Dedifferentiated amniotic fluid mesenchymal stem cell (primary cell): ENCODE measurements at regions not wholly inside any gene's neighbourhood (a gene's known extent, or its start where the extent isn't known, plus 50 kb on each side); places are given as distances from the start of the nearest gene placed in this dataset.
"Not testable (repeated sequence)": the region's sequence is repeated elsewhere in the genome, so short reads cannot be mapped to it uniquely, and the experiment has no call there.

Source experiments
- DNase-seq: peaks from one replicate; pipeline ENCODE4 v3.0.0-alpha.2; 2016; ENCODE audit errors: extremely low spot score

DNA sequence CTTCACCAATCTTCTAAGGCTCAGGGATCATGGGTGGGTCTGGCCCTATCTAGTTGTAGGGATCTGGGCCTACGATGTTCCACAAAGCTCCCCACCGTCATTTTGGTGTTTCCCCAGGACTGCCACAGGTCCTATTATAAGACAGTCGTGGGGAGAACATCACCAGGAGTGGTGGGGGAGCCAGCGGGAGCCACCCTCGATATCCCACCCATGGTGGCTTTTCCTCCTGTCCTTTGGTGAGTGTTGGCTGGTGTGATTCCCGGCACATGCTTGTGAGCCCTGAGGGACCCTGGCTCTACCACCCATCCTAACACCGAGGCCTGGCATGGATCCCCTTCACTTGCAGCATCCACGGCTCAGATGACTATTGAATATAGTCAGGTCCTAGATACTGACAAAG, 247.4 kb downstream of the ACTR3B start:
- DNase-seq, result no peak

DNA sequence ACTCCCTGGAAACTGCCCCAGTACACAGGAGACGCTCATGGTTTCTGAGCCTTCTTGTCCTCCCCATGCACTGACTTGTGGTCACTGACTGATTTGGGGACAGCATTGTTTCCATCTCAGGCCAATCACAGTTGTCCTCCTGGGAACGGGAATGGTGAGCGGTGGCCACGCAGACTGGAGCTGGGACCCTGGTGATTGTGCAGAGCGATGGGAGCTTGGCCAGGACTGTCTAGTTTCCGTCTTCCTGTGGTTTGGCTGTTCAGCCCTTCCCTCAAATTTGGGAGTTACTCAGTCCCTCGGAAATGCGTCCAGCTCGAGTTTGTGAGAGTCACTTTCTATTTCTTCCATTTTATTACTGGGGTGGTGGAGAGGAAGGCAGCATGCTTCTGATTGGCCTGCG, 250.9 kb downstream of the ACTR3B start:
- no peak for DNase-seq

DNA sequence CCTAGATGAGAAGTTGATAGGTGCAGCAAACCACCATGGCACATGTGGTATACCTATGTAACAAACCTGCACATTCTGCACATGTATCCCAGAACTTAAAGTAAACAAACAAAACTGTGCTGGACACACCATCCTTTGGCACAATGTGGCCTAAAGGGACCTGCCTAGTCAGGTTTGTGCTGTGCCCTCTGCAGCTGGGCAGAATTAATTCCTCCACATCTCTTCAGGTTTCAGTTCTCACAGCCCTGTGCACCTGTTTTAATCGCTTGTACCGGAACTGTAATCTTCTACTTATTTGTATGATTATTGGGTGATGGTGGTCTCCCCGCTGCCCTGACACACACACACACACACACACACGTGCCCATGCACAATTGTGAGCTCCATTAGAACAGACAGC, 252.7 kb downstream of the ACTR3B start:
- no peak for DNase-seq

DNA sequence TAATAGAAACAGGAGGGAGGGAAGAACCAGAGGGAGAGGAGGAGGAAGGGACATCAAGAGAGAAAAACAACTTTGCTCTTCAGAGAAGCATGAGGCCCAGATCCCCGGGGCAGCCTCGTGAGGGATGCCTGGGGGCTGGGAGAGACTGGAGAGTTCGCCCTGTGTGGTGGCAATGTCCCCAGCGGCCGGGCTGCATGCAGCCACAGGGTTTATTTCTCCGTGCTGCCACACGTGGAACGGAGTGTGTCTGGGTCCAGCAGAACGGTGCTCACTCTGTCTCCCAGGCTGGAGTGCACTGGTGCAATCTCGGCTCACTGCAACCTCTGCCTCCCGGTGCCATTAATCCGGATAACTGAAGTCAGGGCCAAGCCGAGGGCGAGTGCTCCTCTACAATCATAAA, 257.7 kb downstream of the ACTR3B start:
- no peak for DNase-seq

DNA sequence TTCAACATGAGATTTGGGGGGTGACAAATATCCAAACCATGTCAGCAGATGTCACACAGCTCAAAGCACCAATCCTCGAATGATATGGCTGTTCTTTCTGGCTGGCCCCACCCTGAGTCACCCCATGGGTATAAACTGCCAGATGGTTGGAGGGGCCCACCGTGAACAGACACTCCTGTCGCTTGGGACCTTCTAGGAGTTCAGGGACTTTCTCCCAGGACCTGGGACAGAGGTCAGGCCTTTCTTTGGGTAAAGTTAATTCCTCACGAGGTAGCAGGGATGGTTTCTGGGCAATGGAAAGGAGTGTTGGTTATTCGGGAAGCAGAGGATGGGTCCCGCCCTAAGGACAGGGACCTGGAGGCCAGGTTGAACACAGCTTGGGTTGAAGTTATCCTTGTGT, 262.0 kb downstream of the ACTR3B start:
- DNase-seq, result no peak

DNA sequence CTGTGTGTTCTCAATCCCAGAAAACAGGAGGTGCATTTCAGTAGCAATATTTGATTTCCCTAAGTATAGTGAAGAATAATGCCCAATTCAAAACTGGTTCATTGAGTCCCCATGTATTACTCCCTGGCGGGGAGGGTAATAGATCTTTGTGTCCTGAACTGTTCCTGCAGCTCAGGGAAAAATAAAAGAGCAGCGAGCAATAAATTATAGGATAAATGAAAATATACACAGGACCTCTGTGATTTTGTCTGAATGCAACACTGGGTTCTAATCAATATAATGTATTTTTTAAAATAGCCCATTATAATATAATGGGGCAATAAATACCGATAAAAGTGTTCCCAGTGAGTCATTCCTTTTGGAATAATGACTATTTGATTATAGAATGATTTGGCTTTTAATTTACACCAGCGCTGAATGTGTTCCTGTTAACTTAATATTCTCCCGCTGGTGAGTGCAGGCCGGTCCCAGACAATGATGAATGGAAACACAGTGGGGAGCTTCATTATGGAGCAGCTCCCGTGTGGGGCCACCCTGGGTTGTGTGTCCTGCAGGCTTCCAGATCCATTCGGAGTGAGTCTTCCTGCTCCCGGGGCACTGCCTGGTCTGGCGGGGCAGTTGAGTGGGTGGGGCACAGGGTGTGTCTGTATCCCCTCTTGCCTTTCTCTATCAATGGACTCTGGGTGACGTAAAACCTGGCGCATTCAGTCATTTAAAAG, 263.1 kb downstream of the ACTR3B start:
- DNase-seq, result no peak

DNA sequence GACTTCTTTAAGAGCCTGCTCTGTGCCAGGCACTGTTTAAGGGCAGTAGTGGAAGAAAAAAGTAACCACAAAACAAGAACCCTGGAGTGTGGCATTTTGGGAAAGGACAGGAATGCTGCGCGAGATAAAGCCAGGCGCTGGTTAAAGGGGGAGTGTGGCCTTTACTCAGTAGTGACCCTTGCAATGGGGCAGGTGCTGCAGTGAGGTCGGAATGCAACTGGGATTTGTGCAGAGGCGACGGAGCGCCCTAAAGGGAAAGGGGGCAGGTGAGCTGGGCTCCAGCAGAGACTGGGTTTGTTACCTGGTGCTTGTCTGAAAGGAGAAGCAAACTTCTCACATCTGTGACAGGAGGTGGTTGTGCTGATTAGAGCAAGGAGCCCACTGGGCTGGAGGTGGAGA, 263.6 kb downstream of the ACTR3B start:
- no peak for DNase-seq

DNA sequence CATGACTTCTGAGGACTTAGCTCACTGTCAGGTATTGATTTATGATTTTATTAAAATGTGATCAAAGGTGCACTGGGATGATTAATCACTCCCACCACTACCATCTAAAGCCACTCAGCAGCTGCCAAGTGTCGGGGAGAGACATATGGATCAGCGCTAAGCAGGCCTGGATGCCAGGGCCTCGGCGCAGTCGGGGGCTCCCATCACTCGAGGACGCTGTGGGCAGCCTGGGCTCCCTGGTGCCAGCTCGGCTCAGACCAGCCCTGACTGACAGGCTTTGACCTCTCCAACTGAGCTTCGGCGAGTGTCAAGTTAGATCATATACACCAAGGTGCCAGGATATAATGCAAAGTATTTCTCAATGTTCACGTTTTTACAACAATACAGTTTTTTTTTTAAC, 267.7 kb downstream of the ACTR3B start:
- no peak for DNase-seq

DNA sequence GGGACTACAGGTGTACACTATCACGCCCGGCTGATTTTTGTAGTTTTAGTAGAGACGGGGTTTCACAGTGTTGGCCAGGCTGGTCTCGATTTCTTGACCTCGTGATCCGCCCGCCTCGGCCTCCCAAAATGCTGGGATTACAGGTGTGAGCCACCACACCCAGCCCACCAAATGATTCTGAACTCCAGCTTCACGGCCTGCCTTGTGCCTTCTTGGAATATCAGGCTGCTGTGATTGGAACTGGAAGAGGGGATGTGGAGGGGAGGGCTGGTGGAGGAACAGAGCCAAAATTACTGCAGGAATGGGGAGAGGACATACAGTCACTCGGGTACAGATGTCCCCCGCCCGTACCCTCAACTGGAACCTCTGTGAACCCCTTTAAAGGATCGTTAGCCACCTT, 268.4 kb downstream of the ACTR3B start:
- DNase-seq, result no peak

DNA sequence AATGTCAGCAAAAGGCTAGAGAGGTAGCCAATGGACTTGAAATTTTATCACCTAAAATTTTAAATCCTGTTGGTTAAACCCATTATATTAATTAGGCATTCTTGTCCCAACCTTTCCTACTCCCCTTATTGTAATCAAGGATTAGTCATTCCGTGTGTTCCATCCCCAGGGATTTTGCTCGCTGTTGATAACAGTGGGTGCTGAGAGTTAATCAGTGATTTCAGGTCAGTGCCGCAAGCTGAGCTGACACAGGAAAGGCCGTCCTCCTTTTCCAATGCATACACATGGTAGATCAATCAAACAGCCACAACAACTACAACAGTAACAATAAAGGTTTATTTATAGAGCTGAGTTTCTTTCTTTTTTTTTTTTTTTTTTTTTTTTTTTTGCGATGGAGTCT, 271.4 kb downstream of the ACTR3B start:
- DNase-seq, result no peak

DNA sequence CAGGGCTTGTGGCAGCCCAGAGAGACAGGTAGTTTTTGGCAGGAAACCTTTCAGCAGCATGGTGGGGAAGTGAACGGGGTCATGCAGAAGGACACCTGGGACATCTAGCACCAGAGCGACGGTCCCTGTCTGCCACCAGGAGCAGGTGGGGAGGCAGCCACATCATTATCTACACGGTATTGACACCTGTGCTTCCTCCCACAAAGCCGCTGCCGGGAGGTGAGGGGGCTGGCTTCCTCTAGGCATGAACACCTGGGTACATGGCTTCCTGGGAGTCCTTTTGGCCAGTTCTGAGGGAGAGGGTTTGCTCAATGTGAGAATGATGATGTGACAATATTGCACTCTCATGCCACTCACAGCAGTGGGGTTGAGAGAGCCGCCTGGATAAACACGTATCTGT, 275.2 kb downstream of the ACTR3B start:
- DNase-seq, result no peak

DNA sequence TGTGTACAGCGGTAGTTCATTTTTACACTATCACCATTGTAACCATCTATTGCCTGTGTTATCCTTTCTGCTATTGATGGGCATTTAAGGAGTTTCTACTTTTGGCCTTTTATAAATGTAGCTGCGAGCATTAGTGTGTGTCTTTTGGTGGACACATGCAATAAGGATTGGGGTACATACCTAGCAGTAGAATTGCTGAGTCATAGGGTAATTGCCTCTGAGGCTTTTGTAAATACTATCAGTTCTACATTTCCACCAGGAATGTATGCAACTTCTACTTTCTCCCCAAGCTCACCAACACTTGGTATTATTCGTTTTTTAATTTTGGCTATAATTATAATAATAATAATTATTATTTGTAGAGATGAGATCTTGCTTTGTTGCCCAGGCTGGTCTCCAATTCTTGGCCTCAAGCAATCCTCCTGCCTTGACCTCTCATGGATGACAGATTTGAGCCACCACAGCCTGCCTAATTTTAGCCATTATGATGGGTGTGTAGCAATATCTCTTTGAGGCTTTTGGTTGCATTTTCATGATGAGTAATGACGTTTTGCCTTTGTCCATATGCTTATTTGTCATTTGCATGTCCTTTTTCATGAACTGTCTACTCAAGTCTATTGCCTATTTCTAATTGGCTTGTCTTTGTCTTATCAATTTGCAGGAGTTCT, 277.0 kb downstream of the ACTR3B start:
- no peak for DNase-seq

DNA sequence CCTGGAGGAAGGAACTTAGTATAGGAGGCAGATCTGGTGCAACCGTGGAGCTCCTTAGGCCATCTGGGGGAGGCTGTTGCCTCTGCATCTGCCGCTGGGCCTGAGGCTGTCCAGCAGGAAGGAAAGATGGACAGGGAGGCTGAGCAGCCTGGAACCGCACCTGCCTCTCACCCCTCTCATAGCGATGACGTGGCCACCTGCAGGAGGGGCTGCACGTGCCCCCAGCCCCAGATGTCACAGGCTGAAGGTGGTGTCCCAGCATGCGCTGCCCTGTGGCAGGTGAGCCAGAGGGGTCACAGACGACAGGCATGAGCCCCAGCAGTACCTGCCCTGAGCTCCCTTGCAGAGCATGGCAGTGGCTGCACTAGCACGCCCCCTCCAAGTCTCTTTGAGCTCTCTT, 283.9 kb downstream of the ACTR3B start:
- no peak for DNase-seq

DNA sequence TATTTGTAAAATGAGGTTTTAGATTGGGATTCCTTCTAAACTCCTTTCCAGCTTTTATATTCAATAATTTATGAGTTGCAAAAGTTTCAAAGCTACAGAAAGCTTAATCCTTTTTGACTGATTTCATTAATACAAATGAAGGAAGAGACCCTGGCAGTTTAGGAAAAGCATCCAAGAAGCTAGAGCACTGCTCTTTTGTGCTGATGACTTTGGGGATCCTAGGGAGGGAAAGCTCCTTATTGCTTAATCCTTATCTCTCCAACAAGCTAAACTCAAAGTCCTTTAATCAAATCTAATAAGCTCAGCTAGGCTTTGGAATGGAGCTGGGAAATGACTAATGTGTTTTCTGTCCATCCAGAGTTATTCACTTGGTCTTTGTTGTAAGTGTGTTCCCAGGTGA, 285.4 kb downstream of the ACTR3B start:
- no peak for DNase-seq

DNA sequence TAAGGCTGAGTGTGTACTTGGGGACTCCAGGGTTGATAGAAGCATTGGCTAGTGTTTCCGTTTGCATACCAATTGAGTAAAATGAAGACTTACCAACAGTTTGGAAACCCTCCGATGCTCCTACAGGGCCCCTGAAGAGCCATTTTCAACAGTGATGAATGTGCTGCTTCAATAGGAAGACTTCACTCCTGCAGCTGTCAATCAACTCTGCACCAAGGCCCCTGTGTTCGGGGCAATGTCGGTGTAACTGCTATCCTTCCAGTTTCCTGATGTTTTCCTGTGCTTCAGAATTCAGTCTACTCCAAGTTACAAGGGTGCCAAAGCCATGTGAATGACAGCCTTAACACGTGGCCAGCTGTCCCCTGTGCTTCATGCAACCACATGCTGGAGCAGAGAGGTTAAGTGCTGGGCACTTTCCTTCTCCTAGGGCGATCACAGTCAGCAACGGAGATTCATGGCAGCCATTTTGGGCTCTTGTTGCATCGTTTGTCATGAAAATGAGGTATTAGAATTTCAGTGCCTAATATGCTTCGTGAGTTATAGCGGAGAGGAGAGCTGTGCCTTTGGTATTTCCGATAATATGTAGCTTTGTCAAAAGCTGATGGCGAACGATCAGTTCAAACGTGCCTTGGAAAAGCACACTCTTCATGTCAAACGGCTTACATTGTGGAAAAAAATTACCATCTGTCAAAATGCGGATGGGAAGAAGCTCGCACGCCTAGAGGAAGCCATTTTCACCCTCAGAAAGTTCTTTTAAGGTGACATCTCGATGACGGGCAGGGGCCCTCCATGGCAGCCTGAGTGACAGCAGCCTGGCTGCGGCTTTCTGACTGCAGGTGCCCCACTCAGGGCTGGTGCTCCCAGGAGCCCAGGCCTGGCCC, 287.8 kb downstream of the ACTR3B start:
- no peak for DNase-seq

DNA sequence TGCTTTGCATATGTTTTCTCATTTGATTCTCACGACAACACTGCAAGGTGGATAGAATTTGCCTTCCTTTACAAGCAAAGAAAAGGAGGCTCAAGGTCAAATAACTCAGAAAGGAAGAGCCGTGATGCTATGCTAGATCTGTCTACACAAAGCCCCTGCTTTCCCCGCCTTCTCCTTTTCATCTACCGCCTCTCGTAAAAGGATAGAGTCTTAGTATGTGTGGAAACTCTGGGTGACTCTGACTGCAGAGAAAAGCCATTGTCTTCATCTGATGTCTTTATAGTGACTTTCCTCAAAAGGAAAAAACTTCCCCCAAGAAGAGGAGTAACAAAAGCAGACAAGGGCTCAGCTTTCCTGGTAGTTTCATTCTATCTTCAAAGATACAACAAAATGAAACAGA, 292.7 kb downstream of the ACTR3B start:
- no peak for DNase-seq

DNA sequence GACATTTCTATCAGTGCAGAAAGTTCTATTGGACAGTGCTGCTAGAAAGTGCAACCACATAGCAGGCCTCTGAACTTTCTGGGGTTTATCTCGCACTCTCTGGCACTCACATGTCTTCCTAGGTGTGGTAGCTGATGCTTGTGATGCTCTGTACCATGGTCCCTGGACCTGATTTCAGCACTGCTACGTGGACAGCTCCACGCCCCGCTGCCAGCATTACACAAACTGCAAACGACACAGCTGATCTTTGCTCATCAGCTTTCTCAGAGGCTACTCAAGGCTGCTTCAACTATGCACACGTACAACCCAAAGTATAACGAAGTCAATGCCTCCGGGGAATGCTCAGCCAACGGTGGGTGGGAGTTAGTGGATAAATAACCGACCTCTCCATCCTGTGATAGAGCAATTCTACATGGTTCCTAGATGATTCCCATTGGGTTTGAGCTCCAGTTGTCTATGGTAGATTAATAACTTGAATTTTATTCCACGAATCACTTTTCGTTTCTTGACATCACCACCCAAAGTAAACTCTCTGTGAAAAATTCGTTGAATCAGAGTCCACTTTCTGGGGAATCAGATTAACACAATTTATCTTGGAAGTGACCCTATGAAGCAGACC, 302.5 kb downstream of the ACTR3B start:
- DNase-seq, result no peak

DNA sequence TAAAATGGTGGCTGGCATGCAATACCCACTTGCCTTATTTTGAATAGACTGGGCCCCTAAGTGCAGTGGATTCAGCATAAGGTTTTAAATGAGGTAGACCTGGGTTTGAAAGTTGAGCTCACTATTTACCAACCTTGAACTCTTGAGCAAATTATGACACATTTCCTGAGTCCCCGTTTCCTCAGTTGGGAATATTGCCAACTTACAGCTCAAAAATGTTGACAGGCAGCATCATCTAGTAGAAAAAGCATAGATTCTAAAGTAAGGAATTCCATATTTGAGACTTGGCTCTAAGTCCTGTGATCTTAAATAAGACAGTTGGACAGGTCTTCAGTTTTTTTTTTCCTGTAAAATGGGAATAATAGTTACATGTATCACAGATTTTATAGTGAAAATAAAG, 305.5 kb downstream of the ACTR3B start:
- no peak for DNase-seq

DNA sequence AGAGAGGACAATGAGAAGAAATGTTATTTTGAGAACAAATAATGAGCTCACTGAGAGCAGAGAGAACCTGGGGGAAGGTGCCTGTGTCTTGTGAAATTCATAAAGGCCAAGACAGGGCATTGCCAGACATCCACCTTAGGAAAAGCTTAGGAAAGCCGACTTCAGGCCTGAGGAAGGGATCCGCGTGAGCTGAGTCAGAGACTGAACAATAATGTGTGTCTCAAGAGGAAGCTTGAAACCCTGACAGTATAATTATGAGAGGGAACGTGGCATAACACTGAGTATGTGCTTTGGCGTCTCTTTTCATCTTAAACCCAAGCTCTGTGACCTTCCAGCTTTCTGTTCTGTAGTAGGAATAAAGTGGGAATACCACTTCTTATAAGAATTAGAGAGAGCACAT, 307.2 kb downstream of the ACTR3B start:
- no peak for DNase-seq

DNA sequence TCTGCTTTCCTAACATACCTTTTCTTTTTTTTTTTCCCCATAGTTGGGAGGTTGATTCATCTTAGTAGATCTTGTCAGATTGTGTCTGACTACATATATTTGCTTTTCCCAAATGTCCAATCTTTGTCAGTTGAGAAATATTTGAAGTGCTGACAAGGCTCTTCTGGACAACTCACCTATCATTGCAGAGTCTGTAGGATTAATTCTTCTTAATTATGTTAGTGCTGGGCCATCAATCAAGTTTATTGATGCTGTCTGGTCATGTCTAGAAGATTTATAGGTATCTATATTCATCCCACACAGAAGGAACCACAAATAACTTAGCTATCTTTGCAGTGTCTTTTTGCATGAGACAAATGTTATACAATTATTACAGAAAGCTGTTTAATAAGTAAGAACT, 310.6 kb downstream of the ACTR3B start:
- DNase-seq, result no peak

DNA sequence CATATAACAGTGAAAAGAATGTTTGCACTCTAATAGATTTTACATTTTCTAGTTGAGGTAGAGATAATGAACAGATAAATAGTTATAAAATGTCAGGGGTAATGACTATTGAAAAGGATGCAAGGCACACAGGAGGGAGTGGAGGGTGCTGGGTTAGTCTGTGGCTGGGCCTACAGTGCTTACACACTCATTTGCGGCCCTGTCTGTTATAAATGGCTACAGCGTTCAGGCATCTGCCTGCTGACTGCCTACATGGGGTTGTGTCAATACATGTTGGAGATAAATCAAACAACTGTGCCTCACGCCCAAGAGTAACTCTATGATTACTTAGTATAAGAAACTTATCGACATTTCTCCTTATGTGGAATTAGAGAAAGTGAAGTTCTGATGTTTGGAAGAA, 313.3 kb downstream of the ACTR3B start:
- DNase-seq, result no peak

DNA sequence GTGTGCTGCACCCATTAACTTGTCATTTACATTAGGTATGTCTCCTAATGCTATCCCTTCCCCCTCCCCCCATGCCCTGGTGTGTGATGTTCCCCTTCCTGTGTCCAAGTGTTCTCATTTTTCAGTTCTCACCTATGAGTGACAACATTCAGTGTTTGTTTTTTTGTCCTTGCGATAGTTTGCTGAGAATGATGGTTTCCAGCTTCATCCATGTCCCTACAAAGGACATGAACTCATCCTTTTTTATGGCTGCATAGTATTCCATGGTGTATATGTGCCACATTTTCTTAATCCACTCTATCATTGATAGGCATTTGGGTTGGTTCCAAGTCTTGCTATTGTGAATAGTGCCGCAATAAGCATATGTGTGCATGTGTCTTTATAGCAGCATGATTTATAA, 316.7 kb downstream of the ACTR3B start:
- not testable (repeated sequence) for DNase-seq
